Naive thymus-derived CD8-positive, alpha-beta T cell (primary cell): ENCODE measurements at regions not wholly inside any gene's neighbourhood (a gene's known extent, or its start where the extent isn't known, plus 50 kb on each side); places are given as distances from the start of the nearest gene placed in this dataset.
"Not testable (repeated sequence)": the region's sequence is repeated elsewhere in the genome, so short reads cannot be mapped to it uniquely, and the experiment has no call there.

ENCODE experiments used
- ATAC-seq, 2 donors: fragments of 150-1000 bp; cut with Tn5 transposase in 1 of 2; sonication (Bioruptor Pico), chemical (Tn5 transposase) in 1 of 2; 1 replicate in 1 of 2; 2 replicates in 1 of 2; pipeline ENCODE4 v1.10.0; 2021; ENCODE audit warnings: mild to moderate bottlenecking in 2 of 2, moderate library complexity in 2 of 2
- POLR2A ChIA-PET: fragments of 350-600 bp; sonication (Branson Sonifier 250); formaldehyde crosslinking; loops from one replicate; lab custom pipeline; 2021; ENCODE audit warnings: antibody characterized with exemption; lab: Charles Lee
- DNase-seq, 10 donors: peaks; one replicate each; pipeline versions ENCODE4 v3.0.0 to v3.0.0-alpha.2; 2020 to 2022
- H3K27ac Mint-ChIP-seq, 10 donors: one replicate each; pipeline ENCODE4 v1.8.0; 2020 to 2022; ENCODE audit warnings: mild to moderate bottlenecking in 10 of 10, mixed read lengths in 10 of 10, moderate library complexity in 4 of 10, inconsistent platforms in 1 of 10
- H3K27me3 Mint-ChIP-seq, 5 donors: one replicate each; pipeline ENCODE4 v1.8.0; 2021 to 2022; ENCODE audit warnings: mixed read lengths in 5 of 5
- H3K36me3 Mint-ChIP-seq, 3 donors: one replicate each; pipeline ENCODE4 v1.8.0; 2020 to 2022; ENCODE audit warnings: mixed read lengths in 3 of 3, mild to moderate bottlenecking in 2 of 3, inconsistent platforms in 1 of 3
- H3K4me1 Mint-ChIP-seq, 4 donors: one replicate each; pipeline ENCODE4 v1.8.0; 2021 to 2022; ENCODE audit warnings: mixed read lengths in 4 of 4
- H3K4me3 Mint-ChIP-seq, 10 donors: one replicate each; pipeline ENCODE4 v1.8.0; 2020 to 2022; ENCODE audit warnings: mild to moderate bottlenecking in 10 of 10, mixed read lengths in 10 of 10, moderate library complexity in 6 of 10, inconsistent platforms in 1 of 10
- H3K9me3 Mint-ChIP-seq, 9 donors: one replicate each; pipeline ENCODE4 v1.8.0; 2020 to 2022; ENCODE audit warnings: mixed read lengths in 9 of 9, mild to moderate bottlenecking in 3 of 9, inconsistent platforms in 1 of 9, moderate library complexity in 1 of 9

- H3K4me3 Mint-ChIP-seq, ATAC-seq, H3K27me3 Mint-ChIP-seq, H3K9me3 Mint-ChIP-seq, DNase-seq, H3K27ac Mint-ChIP-seq, H3K4me1 Mint-ChIP-seq, H3K36me3 Mint-ChIP-seq, POLR2A ChIA-PET: not testable (repeated sequence)
These were observed 937.7 kb downstream of the C4orf33 start for GRCh38 chr4:130033657-130034056.

GRCh38 chr4:130034876-130035275 is 938.9 kb downstream of the C4orf33 start:
- H3K4me3 Mint-ChIP-seq, result no peak overlapping the region
- POLR2A ChIA-PET, result no interaction called here
- H3K27me3 Mint-ChIP-seq, result peaks cover 0 to 1% (median 0%) of the 10 kb centered on the region in 5 donors
- H3K36me3 Mint-ChIP-seq, result no peaks in the 10 kb centered on the region
- no peaks in the 10 kb centered on the region for H3K4me1 Mint-ChIP-seq
- DNase-seq (no peak), ATAC-seq (no peak)
- peaks cover 0 to 9% (median 3%) of the 10 kb centered on the region in 9 donors for H3K9me3 Mint-ChIP-seq
- H3K27ac Mint-ChIP-seq, result no peak overlapping the region

GRCh38 chr4:130035391-130035790 is 939.4 kb downstream of the C4orf33 start:
- H3K27me3 Mint-ChIP-seq, result peaks cover 0 to 1% (median 0%) of the 10 kb centered on the region in 5 donors
- H3K9me3 Mint-ChIP-seq, result peaks cover 0 to 9% (median 3%) of the 10 kb centered on the region in 9 donors
- POLR2A ChIA-PET, result no interaction called here
- H3K4me3 Mint-ChIP-seq, result no peak overlapping the region
- H3K36me3 Mint-ChIP-seq, result no peaks in the 10 kb centered on the region
- ATAC-seq (no peak), DNase-seq (no peak)
- H3K27ac Mint-ChIP-seq, result no peak overlapping the region
- no peaks in the 10 kb centered on the region for H3K4me1 Mint-ChIP-seq

GRCh38 chr4:130037866-130038265 is 941.9 kb downstream of the C4orf33 start:
- H3K4me3 Mint-ChIP-seq, POLR2A ChIA-PET, H3K4me1 Mint-ChIP-seq, DNase-seq, H3K36me3 Mint-ChIP-seq, H3K9me3 Mint-ChIP-seq, H3K27ac Mint-ChIP-seq, H3K27me3 Mint-ChIP-seq, ATAC-seq: not testable (repeated sequence)

- H3K9me3 Mint-ChIP-seq, H3K4me3 Mint-ChIP-seq, ATAC-seq, DNase-seq, H3K27ac Mint-ChIP-seq, H3K4me1 Mint-ChIP-seq, H3K36me3 Mint-ChIP-seq, H3K27me3 Mint-ChIP-seq, POLR2A ChIA-PET: not testable (repeated sequence)
These were observed 942.6 kb downstream of the C4orf33 start for GRCh38 chr4:130038540-130038939.

- H3K36me3 Mint-ChIP-seq, result no peaks in the 10 kb centered on the region
- DNase-seq (no peak), ATAC-seq (no peak)
- no peak overlapping the region for H3K27ac Mint-ChIP-seq
- no peaks in the 10 kb centered on the region for H3K4me1 Mint-ChIP-seq
- POLR2A ChIA-PET, result no interaction called here
- H3K27me3 Mint-ChIP-seq, result no peaks in the 10 kb centered on the region
- H3K4me3 Mint-ChIP-seq, result no peak overlapping the region
- peaks cover 0 to 12% (median 0%) of the 10 kb centered on the region in 9 donors for H3K9me3 Mint-ChIP-seq
These were observed 947.8 kb downstream of the C4orf33 start for GRCh38 chr4:130043732-130044160.

- Mint-ChIP-seq H3K9me3 (peaks cover 0 to 20% (median 0%) of the 10 kb centered on the region in 9 donors), H3K4me3 (no peak overlapping the region), H3K4me1 (no peaks in the 10 kb centered on the region), H3K27me3 (no peaks in the 10 kb centered on the region), H3K27ac (no peak overlapping the region), H3K36me3 (no peaks in the 10 kb centered on the region)
- POLR2A ChIA-PET, result no interaction called here
- ATAC-seq, result no peak
- DNase-seq, result no peak
These were observed 949.0 kb downstream of the C4orf33 start for GRCh38 chr4:130044788-130045531.

GRCh38 chr4:130053723-130054122 is 957.8 kb downstream of the C4orf33 start:
- DNase-seq, result no peak
- H3K4me3 Mint-ChIP-seq, result no peak overlapping the region

GRCh38 chr4:130054908-130055307 is 959.0 kb downstream of the C4orf33 start:
- no peak for ATAC-seq
- POLR2A ChIA-PET, result no interaction called here
- Mint-ChIP-seq H3K4me3 (no peak overlapping the region), H3K9me3 (peaks cover 0 to 17% (median 5%) of the 10 kb centered on the region in 9 donors), H3K27ac (no peak overlapping the region), H3K27me3 (peaks cover 0 to 3% (median 0%) of the 10 kb centered on the region in 5 donors), H3K36me3 (peaks cover 0 to 6% (median 0%) of the 10 kb centered on the region in 3 donors), H3K4me1 (no peaks in the 10 kb centered on the region)
- no peak for DNase-seq

More at GRCh38 chr4:130053723-130054122, 957.8 kb downstream of the C4orf33 start:
- H3K27me3 Mint-ChIP-seq, result peaks cover 0 to 3% (median 0%) of the 10 kb centered on the region in 5 donors
- no peaks in the 10 kb centered on the region for H3K4me1 Mint-ChIP-seq
- ATAC-seq, result no peak
- POLR2A ChIA-PET, result no interaction called here
- peaks cover 0 to 22% (median 5%) of the 10 kb centered on the region in 9 donors for H3K9me3 Mint-ChIP-seq
- H3K27ac Mint-ChIP-seq, result no peak overlapping the region
- H3K36me3 Mint-ChIP-seq, result peaks cover 0 to 6% (median 0%) of the 10 kb centered on the region in 3 donors

- Mint-ChIP-seq H3K4me3 (no peak overlapping the region), H3K27me3 (peaks cover 0 to 3% (median 0%) of the 10 kb centered on the region in 5 donors), H3K27ac (no peak overlapping the region), H3K9me3 (peaks cover 0 to 17% (median 5%) of the 10 kb centered on the region in 9 donors), H3K36me3 (peaks cover 0 to 6% (median 0%) of the 10 kb centered on the region in 3 donors), H3K4me1 (no peaks in the 10 kb centered on the region)
- POLR2A ChIA-PET, result no interaction called here
- ATAC-seq (no peak), DNase-seq (no peak)
These were observed 960.3 kb downstream of the C4orf33 start for GRCh38 chr4:130056286-130056685.

GRCh38 chr4:130064471-130064870 is 968.5 kb downstream of the C4orf33 start:
- ATAC-seq (no peak), DNase-seq (no peak)
- Mint-ChIP-seq H3K4me1 (no peaks in the 10 kb centered on the region), H3K9me3 (peaks cover 0 to 18% (median 0%) of the 10 kb centered on the region in 9 donors), H3K4me3 (no peak overlapping the region), H3K27me3 (no peaks in the 10 kb centered on the region), H3K36me3 (no peaks in the 10 kb centered on the region), H3K27ac (no peak overlapping the region)
- POLR2A ChIA-PET, result no interaction called here

GRCh38 chr4:130067419-130067818 is 971.5 kb downstream of the C4orf33 start:
- Mint-ChIP-seq H3K36me3 (no peaks in the 10 kb centered on the region), H3K4me3 (no peak overlapping the region), H3K27me3 (no peaks in the 10 kb centered on the region), H3K9me3 (peaks cover 0 to 19% (median 2%) of the 10 kb centered on the region in 9 donors), H3K4me1 (no peaks in the 10 kb centered on the region), H3K27ac (no peak overlapping the region)
- no peak for DNase-seq
- no peak for ATAC-seq
- POLR2A ChIA-PET, result no interaction called here

GRCh38 chr4:130068072-130068471 is 972.1 kb downstream of the C4orf33 start:
- DNase-seq (no peak), ATAC-seq (no peak)
- no peak overlapping the region for H3K27ac Mint-ChIP-seq
- peaks cover 0 to 22% (median 2%) of the 10 kb centered on the region in 9 donors for H3K9me3 Mint-ChIP-seq
- H3K4me1 Mint-ChIP-seq, result no peaks in the 10 kb centered on the region
- no peaks in the 10 kb centered on the region for H3K36me3 Mint-ChIP-seq
- POLR2A ChIA-PET, result no interaction called here
- H3K27me3 Mint-ChIP-seq, result no peaks in the 10 kb centered on the region
- H3K4me3 Mint-ChIP-seq, result no peak overlapping the region

- Mint-ChIP-seq H3K27ac (no peak overlapping the region), H3K27me3 (no peaks in the 10 kb centered on the region), H3K4me1 (no peaks in the 10 kb centered on the region), H3K9me3 (peaks cover 0 to 13% (median 3%) of the 10 kb centered on the region in 9 donors), H3K4me3 (no peak overlapping the region), H3K36me3 (no peaks in the 10 kb centered on the region)
- DNase-seq (no peak), ATAC-seq (no peak)
- POLR2A ChIA-PET, result no interaction called here
These were observed 975.8 kb downstream of the C4orf33 start for GRCh38 chr4:130071746-130072145.
